ENCODE measurements at regions not wholly inside any gene's neighbourhood (a gene's known extent, or its start where the extent isn't known, plus 50 kb on each side); places are given as distances from the start of the nearest gene placed in this dataset.

GRCh38 chr12:62003701-62004100, 256.5 kb upstream of the USP15 start:
- no peak for TF ChIP-seq POLR2AphosphoS5 (IDR thresholded peaks at IDR 0.05)
- TF ChIP-seq POLR2A (IDR thresholded peaks at IDR 0.05) = no peak
- TF ChIP-seq CTCF (IDR thresholded peaks at IDR 0.05) = no peak
